ENCODE measurements at regions not wholly inside any gene's neighbourhood (a gene's known extent, or its start where the extent isn't known, plus 50 kb on each side); places are given as distances from the start of the nearest gene placed in this dataset.

GRCh38 chr12:14135996-14136395, 154.6 kb upstream of the GRIN2B start:
- DNase-seq, result no peak
- in situ Hi-C loops (cut with HindIII; ENCODE audit: low pct_ligation_motif_present, low pct_unique_long_range_greater_than_20kb, low sequenced_read_pairs), result no loop called here

DNA sequence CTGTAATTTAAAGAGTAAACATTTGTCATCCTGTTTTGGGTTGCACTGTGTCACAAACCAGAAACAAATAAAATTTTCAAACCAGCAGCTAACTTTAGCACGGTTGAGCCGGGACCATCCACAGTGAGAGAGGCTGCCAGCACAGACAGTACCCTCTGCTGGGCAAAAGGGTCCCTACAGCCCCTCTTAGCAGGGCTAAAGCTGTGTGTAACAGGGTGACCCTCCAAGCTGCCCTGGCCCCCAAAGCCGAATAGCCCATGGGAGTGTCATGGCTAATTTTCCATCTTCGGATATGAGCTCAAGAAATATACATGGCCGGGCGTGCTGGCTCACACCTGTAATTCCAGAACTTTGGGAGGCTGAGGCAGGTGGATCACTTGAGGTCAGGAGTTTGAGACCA, 157.1 kb upstream of the GRIN2B start:
- in situ Hi-C loops (cut with HindIII; ENCODE audit: low pct_ligation_motif_present, low pct_unique_long_range_greater_than_20kb, low sequenced_read_pairs), result no loop called here
- no peak for DNase-seq

GRCh38 chr12:14148489-14149270, 167.3 kb upstream of the GRIN2B start:
- in situ Hi-C loops (cut with HindIII; ENCODE audit: low pct_ligation_motif_present, low pct_unique_long_range_greater_than_20kb, low sequenced_read_pairs), result no loop called here

GRCh38 chr12:14153803-14154202, 172.4 kb upstream of the GRIN2B start:
- no peak for DNase-seq
- in situ Hi-C loops (cut with HindIII; ENCODE audit: low pct_ligation_motif_present, low pct_unique_long_range_greater_than_20kb, low sequenced_read_pairs), result no loop called here

More at GRCh38 chr12:14148489-14149270, 167.3 kb upstream of the GRIN2B start:
- DNase-seq, result no peak

DNA sequence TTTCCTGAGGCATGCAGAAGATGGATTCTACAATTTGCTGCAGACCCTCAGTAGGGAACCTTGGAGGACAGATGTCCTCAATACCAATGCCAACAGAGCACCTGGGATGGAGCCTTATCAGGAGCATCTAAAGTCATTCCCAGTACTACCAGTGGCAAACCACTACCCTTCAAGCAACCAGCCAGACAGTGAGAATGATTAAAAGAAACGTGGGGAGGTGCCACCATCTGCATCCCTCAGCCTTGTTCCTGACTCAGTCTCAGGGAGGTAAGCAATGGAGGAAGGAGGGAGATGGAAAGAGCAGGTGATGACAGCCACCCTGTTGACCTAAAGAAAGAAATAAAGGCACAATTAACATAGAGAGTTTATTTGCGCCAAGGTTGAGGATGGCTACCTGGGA, 175.2 kb upstream of the GRIN2B start:
- DNase-seq, result no peak
- in situ Hi-C loops (cut with HindIII; ENCODE audit: low pct_ligation_motif_present, low pct_unique_long_range_greater_than_20kb, low sequenced_read_pairs), result no loop called here

DNA sequence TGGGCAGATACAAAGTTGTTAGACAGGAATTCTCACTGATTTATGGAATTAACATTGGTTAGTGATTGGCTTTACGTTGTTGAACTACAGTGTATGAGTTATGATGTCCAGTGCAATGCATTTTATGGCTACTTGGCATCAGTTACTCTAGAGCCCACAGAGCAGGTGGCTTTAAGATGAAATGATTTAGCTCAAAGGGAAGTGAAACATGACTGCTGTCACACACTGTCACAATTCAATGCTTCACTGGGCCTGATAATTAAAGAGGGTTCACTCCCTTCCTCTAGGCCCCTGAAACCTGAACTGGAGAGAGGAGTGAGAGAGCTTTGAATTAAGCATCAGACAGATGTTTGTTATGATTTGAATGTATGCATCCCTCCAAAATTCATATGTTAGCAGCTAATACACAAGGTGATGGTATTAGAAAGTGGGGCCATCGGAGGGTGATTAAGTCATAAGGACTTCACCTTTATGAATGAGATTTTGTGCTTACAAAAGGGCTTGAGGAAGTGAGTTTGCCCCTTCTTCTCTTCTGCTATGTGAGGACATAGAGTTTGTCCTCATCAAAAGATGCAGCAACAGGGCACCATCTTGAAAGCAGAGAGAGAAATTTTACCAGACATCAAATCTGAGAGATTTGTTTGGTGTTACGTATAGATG, 175.8 kb upstream of the GRIN2B start:
- DNase-seq, result no peak
- in situ Hi-C loops (cut with HindIII; ENCODE audit: low pct_ligation_motif_present, low pct_unique_long_range_greater_than_20kb, low sequenced_read_pairs), result no loop called here

- in situ Hi-C loops (cut with HindIII; ENCODE audit: low pct_ligation_motif_present, low pct_unique_long_range_greater_than_20kb, low sequenced_read_pairs), result no loop called here
These were observed 182.9 kb upstream of the GRIN2B start for GRCh38 chr12:14164266-14164665.

GRCh38 chr12:14167005-14167628, 185.7 kb upstream of the GRIN2B start:
- DNase-seq, result peak; percentile 67
- in situ Hi-C loops (cut with HindIII; ENCODE audit: low pct_ligation_motif_present, low pct_unique_long_range_greater_than_20kb, low sequenced_read_pairs), result no loop called here

More at GRCh38 chr12:14164266-14164665, 182.9 kb upstream of the GRIN2B start:
- DNase-seq, result no peak

- in situ Hi-C loops (cut with HindIII; ENCODE audit: low pct_ligation_motif_present, low pct_unique_long_range_greater_than_20kb, low sequenced_read_pairs), result no loop called here
- DNase-seq, result no peak
These were observed 187.9 kb upstream of the GRIN2B start for GRCh38 chr12:14169281-14169680.

GRCh38 chr12:14171106-14171505, 189.7 kb upstream of the GRIN2B start:
- in situ Hi-C loops (cut with HindIII; ENCODE audit: low pct_ligation_motif_present, low pct_unique_long_range_greater_than_20kb, low sequenced_read_pairs), result no loop called here
- no peak for DNase-seq

DNA sequence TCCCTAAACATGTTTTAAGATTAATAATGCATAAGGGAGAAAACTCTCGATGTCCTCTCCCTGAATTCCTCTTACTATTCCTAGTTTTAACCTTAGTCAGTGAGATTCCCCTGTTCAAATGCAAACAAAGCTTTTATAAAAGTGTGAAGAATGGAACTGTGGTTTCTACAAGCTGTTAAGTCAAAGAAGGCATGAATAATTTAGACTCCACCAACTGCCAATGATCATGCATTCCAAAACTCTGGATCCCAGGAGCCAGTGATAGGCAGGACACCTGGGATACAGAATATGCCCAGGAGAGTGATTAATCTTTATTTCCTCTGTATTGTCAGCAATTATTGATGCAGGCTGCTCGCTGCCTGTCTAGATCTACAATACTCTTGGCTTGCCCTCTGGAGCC, 190.3 kb upstream of the ATF7IP start:
- in situ Hi-C loops (cut with HindIII; ENCODE audit: low pct_ligation_motif_present, low pct_unique_long_range_greater_than_20kb, low sequenced_read_pairs), result no loop called here
- DNase-seq, result no peak

GRCh38 chr12:14185427-14186192, 179.9 kb upstream of the ATF7IP start:
- in situ Hi-C loops (cut with HindIII; ENCODE audit: low pct_ligation_motif_present, low pct_unique_long_range_greater_than_20kb, low sequenced_read_pairs), result no loop called here
- DNase-seq, result peak; percentile 54

DNA sequence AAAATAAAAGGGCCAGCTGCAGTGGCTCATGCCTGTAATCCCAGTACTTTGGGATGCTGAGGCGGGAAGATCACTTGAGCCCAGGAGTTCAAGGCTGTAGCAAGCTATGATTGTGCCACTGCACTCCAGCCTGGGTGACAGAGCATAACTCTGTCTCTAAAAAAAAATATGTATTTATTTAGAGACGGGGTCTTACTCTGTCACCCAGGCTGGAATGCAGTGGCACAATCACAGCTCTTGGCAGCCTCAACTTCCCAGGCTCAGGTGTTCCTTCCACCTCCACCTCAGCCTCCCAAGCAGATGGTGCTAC, 179.3 kb upstream of the ATF7IP start:
- in situ Hi-C loops (cut with HindIII; ENCODE audit: low pct_ligation_motif_present, low pct_unique_long_range_greater_than_20kb, low sequenced_read_pairs), result no loop called here
- DNase-seq, result no peak

DNA sequence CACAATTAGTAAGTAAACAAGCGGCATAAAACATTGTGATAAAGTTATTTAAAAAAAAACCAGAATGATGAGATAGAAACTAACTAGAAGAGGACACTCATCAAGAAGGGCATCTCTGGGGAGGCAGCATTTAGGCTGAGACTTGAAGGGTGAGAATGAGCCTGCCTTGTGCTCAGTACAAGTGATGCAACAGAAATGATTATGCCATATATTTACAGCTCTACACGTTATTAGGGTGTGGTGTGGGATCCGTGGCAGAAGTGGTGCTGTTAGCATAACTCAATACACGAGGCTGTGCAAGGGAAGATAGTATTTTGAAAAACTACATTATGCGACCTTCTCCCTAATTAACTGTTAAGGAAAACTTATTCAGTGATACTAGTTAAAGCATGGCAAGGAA, 178.5 kb upstream of the ATF7IP start:
- no peak for DNase-seq
- in situ Hi-C loops (cut with HindIII; ENCODE audit: low pct_ligation_motif_present, low pct_unique_long_range_greater_than_20kb, low sequenced_read_pairs), result no loop called here

DNA sequence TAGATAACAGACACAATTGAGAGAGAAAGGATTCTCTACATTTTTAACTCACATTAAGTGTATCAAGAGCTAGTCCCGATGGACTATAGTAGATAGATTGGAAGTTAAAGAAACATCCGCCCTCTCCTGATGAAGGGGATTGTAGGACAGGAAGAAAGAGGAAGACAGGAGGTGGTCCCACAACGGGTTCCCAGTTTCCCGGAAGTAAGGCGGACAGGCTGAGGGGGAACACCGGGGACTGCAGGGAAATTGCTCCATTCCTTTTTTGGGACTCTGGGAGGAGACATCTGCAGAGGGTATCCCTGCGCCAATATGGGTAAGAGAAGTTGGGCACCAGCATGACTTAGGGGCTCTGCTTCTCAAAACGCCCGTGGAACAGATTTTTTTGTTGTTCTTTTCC, 177.5 kb upstream of the ATF7IP start:
- DNase-seq, result no peak
- in situ Hi-C loops (cut with HindIII; ENCODE audit: low pct_ligation_motif_present, low pct_unique_long_range_greater_than_20kb, low sequenced_read_pairs), result no loop called here

- in situ Hi-C loops (cut with HindIII; ENCODE audit: low pct_ligation_motif_present, low pct_unique_long_range_greater_than_20kb, low sequenced_read_pairs), result no loop called here
- DNase-seq, result no peak
These were observed 176.7 kb upstream of the ATF7IP start for GRCh38 chr12:14188744-14189143.

- DNase-seq, result no peak
- in situ Hi-C loops (cut with HindIII; ENCODE audit: low pct_ligation_motif_present, low pct_unique_long_range_greater_than_20kb, low sequenced_read_pairs), result no loop called here
These were observed 174.8 kb upstream of the ATF7IP start for GRCh38 chr12:14190694-14191093.

DNA sequence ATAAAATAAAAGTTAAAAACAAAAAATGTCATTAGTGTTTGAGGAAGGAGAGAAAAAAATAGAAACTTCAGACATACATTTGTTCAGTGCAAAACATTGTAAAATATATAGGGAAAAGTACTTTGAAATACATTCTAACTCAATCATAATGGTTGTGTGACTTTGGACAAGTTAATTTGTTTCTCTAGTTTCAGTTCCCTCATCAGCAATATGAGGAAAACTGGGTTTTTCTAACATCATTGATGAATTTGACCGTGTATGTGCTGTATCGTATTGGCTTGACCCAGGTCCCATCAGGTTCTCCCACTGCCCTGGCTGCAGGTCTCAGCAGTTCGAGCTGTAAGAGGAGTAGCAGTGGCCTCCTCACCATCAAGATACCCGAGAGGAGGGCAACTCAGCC, 173.9 kb upstream of the ATF7IP start:
- no peak for DNase-seq
- in situ Hi-C loops (cut with HindIII; ENCODE audit: low pct_ligation_motif_present, low pct_unique_long_range_greater_than_20kb, low sequenced_read_pairs), result no loop called here

GRCh38 chr12:14193639-14194038, 171.8 kb upstream of the ATF7IP start:
- in situ Hi-C loops (cut with HindIII; ENCODE audit: low pct_ligation_motif_present, low pct_unique_long_range_greater_than_20kb, low sequenced_read_pairs), result no loop called here
- no peak for DNase-seq

Measured in ACHN (cell line).